Lower leg skin (tissue), 3 donors: ENCODE measurements at regions not wholly inside any gene's neighbourhood (a gene's known extent, or its start where the extent isn't known, plus 50 kb on each side); places are given as distances from the start of the nearest gene placed in this dataset.

Experiments used
- POLR2A ChIP-seq, 2 donors: fragments of 450-650 bp; IDR thresholded peaks; one replicate each; pipeline ENCODE4 v1.6.1; 2016 to 2017; ENCODE audit warnings: antibody characterized with exemption in 2 of 2, mild to moderate bottlenecking in 1 of 2, moderate library complexity in 1 of 2
- TF ChIP-seq, protein P1 (sequence below), 3 donors: fragments of 450-650 bp; IDR thresholded peaks; one replicate each; pipeline ENCODE4 v1.5.1; 2016; ENCODE audit warnings: antibody characterized with exemption in 3 of 3, mild to moderate bottlenecking in 3 of 3, moderate library complexity in 2 of 3

DNA sequence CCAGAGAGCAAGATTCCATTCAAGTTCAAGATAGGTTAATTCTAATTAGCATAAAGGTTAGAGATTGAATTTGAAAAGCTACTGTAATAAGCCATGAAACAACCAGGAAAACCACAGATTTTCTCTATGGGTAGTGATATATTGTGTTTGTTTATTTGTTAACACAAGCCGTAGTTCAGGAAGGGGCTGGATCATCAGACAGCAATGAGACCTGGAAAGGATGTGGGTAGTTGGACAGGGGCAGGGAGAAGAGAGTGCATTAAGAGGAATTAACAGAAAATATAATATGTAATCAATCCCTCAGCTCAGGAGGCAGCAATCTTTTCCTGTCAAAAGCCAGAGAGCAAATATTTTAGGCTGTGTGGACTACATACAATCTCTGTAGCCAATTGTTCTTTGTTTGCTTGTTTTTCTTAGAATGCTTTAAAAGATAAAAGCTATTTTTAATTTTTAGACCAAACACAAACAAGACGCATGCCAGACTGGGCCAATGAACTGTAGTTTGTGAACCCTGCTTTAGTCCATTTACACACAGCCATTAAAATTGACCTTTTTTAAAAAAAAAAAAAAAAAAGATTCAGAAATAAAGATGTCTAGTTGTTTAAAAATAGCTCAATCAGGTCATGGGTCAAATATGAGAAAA, 398.7 kb upstream of the MARCKS start:
- TF ChIP-seq POLR2A (IDR thresholded peaks at IDR 0.05) = no peak
- TF ChIP-seq, protein P1, sequence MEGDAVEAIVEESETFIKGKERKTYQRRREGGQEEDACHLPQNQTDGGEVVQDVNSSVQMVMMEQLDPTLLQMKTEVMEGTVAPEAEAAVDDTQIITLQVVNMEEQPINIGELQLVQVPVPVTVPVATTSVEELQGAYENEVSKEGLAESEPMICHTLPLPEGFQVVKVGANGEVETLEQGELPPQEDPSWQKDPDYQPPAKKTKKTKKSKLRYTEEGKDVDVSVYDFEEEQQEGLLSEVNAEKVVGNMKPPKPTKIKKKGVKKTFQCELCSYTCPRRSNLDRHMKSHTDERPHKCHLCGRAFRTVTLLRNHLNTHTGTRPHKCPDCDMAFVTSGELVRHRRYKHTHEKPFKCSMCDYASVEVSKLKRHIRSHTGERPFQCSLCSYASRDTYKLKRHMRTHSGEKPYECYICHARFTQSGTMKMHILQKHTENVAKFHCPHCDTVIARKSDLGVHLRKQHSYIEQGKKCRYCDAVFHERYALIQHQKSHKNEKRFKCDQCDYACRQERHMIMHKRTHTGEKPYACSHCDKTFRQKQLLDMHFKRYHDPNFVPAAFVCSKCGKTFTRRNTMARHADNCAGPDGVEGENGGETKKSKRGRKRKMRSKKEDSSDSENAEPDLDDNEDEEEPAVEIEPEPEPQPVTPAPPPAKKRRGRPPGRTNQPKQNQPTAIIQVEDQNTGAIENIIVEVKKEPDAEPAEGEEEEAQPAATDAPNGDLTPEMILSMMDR (IDR thresholded peaks at IDR 0.05) = no peak
